B cell (primary cell): ENCODE measurements at regions not wholly inside any gene's neighbourhood (a gene's known extent, or its start where the extent isn't known, plus 50 kb on each side); places are given as distances from the start of the nearest gene placed in this dataset.

Source experiments
- ATAC-seq: fragments of 200-7000 bp; cut with Tn5 transposase; one replicate; pipeline ENCODE4 v1.10.0; 2021; ENCODE audit warnings: low read depth, mild to moderate bottlenecking, moderate number of reproducible peaks, moderate library complexity
- CTCF ChIA-PET: fragments of 350-600 bp; sonication (Branson Sonifier 250); formaldehyde crosslinking; loops from one replicate; lab custom pipeline; 2021; ENCODE audit warnings: antibody characterized with exemption, inconsistent platforms; lab: Charles Lee
- POLR2A ChIA-PET: fragments of 350-600 bp; sonication (Branson Sonifier 250); formaldehyde crosslinking; loops from one replicate; lab custom pipeline; 2021; ENCODE audit warnings: antibody characterized with exemption; lab: Charles Lee
- DNase-seq: peaks from one replicate; pipeline ENCODE4 v3.0.0; 2013
- H2AFZ ChIP-seq: 2 replicates; pipeline ENCODE4 v1.6.1; 2012; ENCODE audit warnings: mild to moderate bottlenecking, low read depth, low read length; ENCODE audit not compliant: insufficient read depth, poor library complexity, severe bottlenecking
- H3K27ac ChIP-seq, 2 donors: 1 replicate in 1 of 2; 2 replicates in 1 of 2; pipeline ENCODE4 v1.5.1; 2012 to 2013; ENCODE audit warnings: low read length in 2 of 2, mild to moderate bottlenecking in 2 of 2, moderate library complexity in 1 of 2
- H3K27me3 ChIP-seq, 4 experiments: fragments of 200-600 bp in 1 of 4; sonication (generic) in 1 of 4; replicated peaks in 1 of 4; 1 replicate in 2 of 4; 2 replicates in 2 of 4; pipeline versions ENCODE4 v1.6.1 to v1.7.0; 2013 to 2016; ENCODE audit warnings: low read length in 3 of 4, mild to moderate bottlenecking in 2 of 4, mixed read lengths in 1 of 4, moderate library complexity in 1 of 4; ENCODE audit not compliant: insufficient read depth in 4 of 4, control insufficient read depth in 3 of 4; ENCODE audit errors: control extremely low read depth in 1 of 4
- H3K36me3 ChIP-seq, 2 experiments: replicated peaks in 1 of 2; 1 replicate in 1 of 2; 2 replicates in 1 of 2; pipeline versions ENCODE4 v1.6.1 to v1.7.1; 2013; ENCODE audit warnings: low read length in 1 of 2; ENCODE audit not compliant: insufficient read depth in 2 of 2, control insufficient read depth in 1 of 2; ENCODE audit errors: control extremely low read depth in 1 of 2, extremely low read depth in 1 of 2
- H3K4me1 ChIP-seq, 2 donors: fragments of 200-600 bp in 1 of 2; sonication (generic) in 1 of 2; 1 replicate in 1 of 2; 2 replicates in 1 of 2; pipeline versions ENCODE4 v1.5.1 to v1.6.1; 2013 to 2017; ENCODE audit warnings: low read length in 2 of 2; ENCODE audit not compliant: control insufficient read depth in 2 of 2, insufficient read depth in 2 of 2
- H3K4me2 ChIP-seq: replicated peaks from 2 replicates; pipeline ENCODE3; 2012; ENCODE audit warnings: mild to moderate bottlenecking, low read depth, low read length; ENCODE audit not compliant: poor library complexity, severe bottlenecking
- H3K4me3 ChIP-seq, 5 experiments: fragments of 200-600 bp in 1 of 5; sonication (generic) in 1 of 5; 1 replicate in 3 of 5; 2 replicates in 2 of 5; pipeline versions ENCODE4 v1.5.1 to v1.7.0; 2011 to 2016; ENCODE audit warnings: low read length in 4 of 5, mild to moderate bottlenecking in 4 of 5, low read depth in 2 of 5, control low read depth in 1 of 5, moderate library complexity in 1 of 5; ENCODE audit not compliant: insufficient read depth in 1 of 5; ENCODE audit errors: control extremely low read depth in 1 of 5, extremely low read depth in 1 of 5
- H3K79me2 ChIP-seq: fragments of 200-600 bp; sonication (generic); one replicate; pipeline ENCODE4 v1.6.0; 2016; ENCODE audit warnings: low read length; ENCODE audit not compliant: control insufficient read depth, insufficient read depth
- H3K9ac ChIP-seq: fragments of 200-600 bp; sonication (generic); 2 replicates; pipeline ENCODE4 v1.6.1; 2017; ENCODE audit warnings: mild to moderate bottlenecking, low read length, moderate library complexity
- H3K9me3 ChIP-seq, 3 donors: one replicate each; pipeline versions ENCODE4 v1.6.1 to v1.7.1; 2013; ENCODE audit warnings: low read length in 2 of 3; ENCODE audit not compliant: control insufficient read depth in 2 of 3, insufficient read depth in 1 of 3; ENCODE audit errors: control extremely low read depth in 1 of 3
- H4K20me1 ChIP-seq: 2 replicates; pipeline ENCODE4 v1.6.0; 2012; ENCODE audit warnings: mild to moderate bottlenecking, low read length; ENCODE audit not compliant: insufficient read depth, control insufficient read depth, poor library complexity, severe bottlenecking
- H3K27ac Mint-ChIP-seq: one replicate; pipeline ENCODE4 v1.8.0; 2021; ENCODE audit warnings: mixed read lengths
- H3K27me3 Mint-ChIP-seq: one replicate; pipeline ENCODE4 v1.8.0; 2021; ENCODE audit warnings: mixed read lengths
- H3K4me1 Mint-ChIP-seq: one replicate; pipeline ENCODE4 v1.8.0; 2021; ENCODE audit warnings: mixed read lengths
- H3K4me3 Mint-ChIP-seq: one replicate; pipeline ENCODE4 v1.8.0; 2021; ENCODE audit warnings: mixed read lengths
- H3K9me3 Mint-ChIP-seq: one replicate; pipeline ENCODE4 v1.8.0; 2022; ENCODE audit warnings: mixed read lengths; ENCODE audit not compliant: insufficient read depth
- CTCF ChIP-seq: fragments of 200-600 bp; IDR thresholded peaks from one replicate; pipeline ENCODE4 v1.8.0; 2022; ENCODE audit warnings: antibody characterized with exemption, mild to moderate bottlenecking
- EZH2 ChIP-seq: IDR thresholded peaks from 2 replicates; pipeline ENCODE4 v1.6.1; 2012; ENCODE audit warnings: borderline replicate concordance, low read depth, mild to moderate bottlenecking, moderate library complexity, low read length; ENCODE audit not compliant: insufficient read depth, poor library complexity, severe bottlenecking
- WGBS: methylation state at CpG from one replicate; pipeline ENCODE4 v1.1.5; 2013; ENCODE audit warnings: missing lambda C conversion rate; ENCODE audit not compliant: insufficient coverage; 5-methylcytosine and 5-hydroxymethylcytosine counted together
- intact Hi-C: fragments of 100-400 bp; cut with micrococcal nuclease; formaldehyde crosslinking; loops from one replicate; pipeline ENCODE4 v1.10.0; 2022

GRCh38 chr7:53604201-53604600, 568.8 kb downstream of the POM121L12 start:
- Histone ChIP-seq H4K20me1 (no peaks in the 10 kb centered on the region), H3K4me2 (no peak overlapping the region), H3K27me3 (no peaks in the 10 kb centered on the region), H3K4me3 (no peak overlapping the region), H3K79me2 (no peaks in the 10 kb centered on the region), H3K36me3 (no peaks in the 10 kb centered on the region), H2AFZ (no peak overlapping the region), H3K4me1 (no peaks in the 10 kb centered on the region), H3K9me3 (peaks cover 0 to 15% (median 0%) of the 10 kb centered on the region in 3 donors), H3K9ac (no peak overlapping the region), H3K27ac (no peak overlapping the region)
- H3K4me1 Mint-ChIP-seq, result no peaks in the 10 kb centered on the region
- ChIA-PET POLR2A (no interaction called here), CTCF (no interaction called here)
- peaks cover 5% of the 10 kb centered on the region for H3K9me3 Mint-ChIP-seq
- intact Hi-C loops, result no loop called here
- H3K4me3 Mint-ChIP-seq, result no peak overlapping the region
- 79% methylated on average over 3 of the region's 6 CpGs for whole genome bisulfite sequencing
- no peak overlapping the region for H3K27ac Mint-ChIP-seq
- H3K27me3 Mint-ChIP-seq, result no peaks in the 10 kb centered on the region
- no peak for DNase-seq
- no peak for TF ChIP-seq CTCF
- TF ChIP-seq EZH2, result no peak
- no peak for ATAC-seq

- TF ChIP-seq EZH2 (no peak), CTCF (no peak)
- no CpG with 5 or more reads among the region's 1 CpG for WGBS
- CTCF ChIA-PET, result no interaction called here
- Mint-ChIP-seq H3K9me3 (peaks cover 7% of the 10 kb centered on the region), H3K4me3 (no peak overlapping the region), H3K27ac (no peak overlapping the region), H3K27me3 (no peaks in the 10 kb centered on the region), H3K4me1 (no peaks in the 10 kb centered on the region)
- ATAC-seq (no peak), DNase-seq (no peak)
- Histone ChIP-seq H2AFZ (no peak overlapping the region), H3K4me1 (no peaks in the 10 kb centered on the region), H3K4me3 (no peak overlapping the region), H3K9ac (no peak overlapping the region), H3K4me2 (no peak overlapping the region), H3K79me2 (no peaks in the 10 kb centered on the region), H3K27me3 (no peaks in the 10 kb centered on the region), H3K27ac (no peak overlapping the region), H3K36me3 (no peaks in the 10 kb centered on the region), H4K20me1 (no peaks in the 10 kb centered on the region), H3K9me3 (peaks cover 0 to 7% (median 0%) of the 10 kb centered on the region in 3 donors)
- intact Hi-C loops, result no loop called here
- POLR2A ChIA-PET, result no interaction called here
These were observed 572.5 kb downstream of the POM121L12 start for GRCh38 chr7:53607961-53608360.
